Mucosa of gallbladder (tissue), 1 donor: ENCODE measurements at regions not wholly inside any gene's neighbourhood (a gene's known extent, or its start where the extent isn't known, plus 50 kb on each side); places are given as distances from the start of the nearest gene placed in this dataset.
"Not testable (repeated sequence)": the region's sequence is repeated elsewhere in the genome, so short reads cannot be mapped to it uniquely, and the experiment has no call there.

Experiments used
- DNase-seq: peaks from one replicate; pipeline ENCODE4 v3.0.0-alpha.2; 2020; ENCODE audit warnings: low spot score
- donor health status: DM: no; HTN: no; CAD: no.

DNA sequence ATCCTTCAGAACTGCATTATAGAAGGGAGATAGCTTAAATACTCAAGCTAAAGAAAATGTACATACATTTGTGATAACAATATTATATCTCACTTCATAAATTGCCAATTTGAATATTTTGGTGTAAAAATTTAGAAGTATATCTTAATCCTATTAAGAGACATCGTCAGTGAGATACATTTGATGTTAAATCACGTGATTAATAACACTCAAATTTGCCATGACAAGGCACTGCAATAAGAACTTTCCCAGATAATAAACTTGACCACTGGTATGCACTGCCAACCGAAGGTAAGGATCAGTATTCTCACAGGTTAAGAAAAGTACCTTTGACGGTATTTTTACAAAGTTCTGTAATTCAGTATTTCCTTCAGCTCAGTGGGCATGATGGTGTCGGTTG, 764.7 kb upstream of the FRG1 start:
- DNase-seq, result no peak

GRCh38 chr4:189177130-189177529, 763.5 kb upstream of the FRG1 start:
- no peak for DNase-seq

- no peak for DNase-seq
Observed at GRCh38 chr4:189178125-189178746, 762.4 kb upstream of the FRG1 start.

GRCh38 chr4:189185810-189186432, 754.8 kb upstream of the FRG1 start:
- no peak for DNase-seq

DNA sequence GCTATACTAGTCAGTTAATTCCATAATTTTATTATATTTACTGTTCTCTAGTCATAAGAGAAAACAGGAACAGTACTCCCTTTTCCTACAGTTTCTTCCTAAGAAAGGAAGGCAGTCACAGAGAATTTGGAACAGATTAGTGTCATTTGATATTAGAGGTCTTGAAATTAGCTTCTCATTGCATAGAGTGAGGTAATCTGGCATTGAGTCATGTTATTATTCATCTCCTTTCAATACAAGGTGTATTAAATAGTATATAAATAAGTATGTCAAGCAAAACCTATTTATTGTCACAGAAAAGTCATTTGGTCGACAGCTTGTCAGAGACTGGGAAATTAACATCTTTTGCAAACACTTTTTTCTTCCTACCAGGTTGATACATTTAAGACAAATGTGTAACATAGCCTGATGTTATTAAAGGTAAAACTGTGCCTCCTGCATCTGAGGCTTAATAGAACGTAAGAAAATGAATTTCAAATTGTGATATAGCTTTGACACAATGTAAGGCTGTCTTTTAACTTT, 753.1 kb upstream of the FRG1 start:
- no peak for DNase-seq

- DNase-seq, result no peak
Observed at GRCh38 chr4:189198624-189199023, 742.0 kb upstream of the FRG1 start.

- DNase-seq, result no peak
Observed at GRCh38 chr4:189200353-189200752, 740.3 kb upstream of the FRG1 start.

- DNase-seq, result peak; percentile 49
Observed at GRCh38 chr4:189202182-189202868, 738.3 kb upstream of the FRG1 start.

GRCh38 chr4:189202869-189203271, 737.8 kb upstream of the FRG1 start:
- no peak for DNase-seq

DNA sequence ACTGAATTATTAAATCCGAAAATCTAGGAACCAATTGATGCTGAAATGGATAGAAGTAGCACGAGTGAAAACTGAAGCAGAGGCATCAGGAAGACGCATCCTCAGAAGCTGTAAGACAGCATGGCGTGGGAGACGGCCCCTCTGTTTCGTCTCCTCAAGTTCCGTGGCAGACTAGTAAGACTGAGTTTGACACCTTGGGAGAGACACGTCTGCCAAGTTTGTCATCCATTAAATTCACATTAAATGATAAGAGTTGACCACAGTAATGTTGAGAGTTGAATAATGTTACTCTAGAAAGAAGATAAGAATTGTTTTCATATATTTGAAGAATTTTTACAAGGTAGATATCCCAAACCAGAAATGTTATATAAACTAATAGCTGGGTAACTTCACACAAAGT, 736.1 kb upstream of the FRG1 start:
- DNase-seq, result no peak

GRCh38 chr4:189206953-189207352, 733.7 kb upstream of the FRG1 start:
- DNase-seq, result no peak

GRCh38 chr4:189207872-189208271, 732.8 kb upstream of the FRG1 start:
- no peak for DNase-seq

DNA sequence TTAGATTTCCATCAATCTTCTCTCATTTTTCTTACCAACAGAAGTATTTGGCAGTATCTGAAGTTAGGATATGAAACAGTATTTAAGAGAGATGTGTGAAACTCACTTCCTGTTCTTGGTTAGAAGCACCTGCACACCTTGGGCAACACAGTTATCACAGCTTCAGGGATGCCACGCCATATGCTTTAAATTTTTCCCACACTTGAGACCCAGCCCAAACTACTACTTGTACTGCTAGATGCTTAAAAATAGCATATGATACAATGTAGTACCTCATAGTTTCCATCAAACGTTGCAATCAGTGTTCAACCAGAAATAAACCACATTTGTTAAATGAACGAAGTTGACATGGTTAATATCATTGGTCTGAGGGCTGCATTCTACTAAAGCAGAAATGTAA, 725.1 kb upstream of the FRG1 start:
- no peak for DNase-seq

- DNase-seq, result peak; percentile 51
Observed at GRCh38 chr4:189221691-189222090, 719.0 kb upstream of the FRG1 start.

GRCh38 chr4:189228726-189229125, 711.9 kb upstream of the FRG1 start:
- no peak for DNase-seq

DNA sequence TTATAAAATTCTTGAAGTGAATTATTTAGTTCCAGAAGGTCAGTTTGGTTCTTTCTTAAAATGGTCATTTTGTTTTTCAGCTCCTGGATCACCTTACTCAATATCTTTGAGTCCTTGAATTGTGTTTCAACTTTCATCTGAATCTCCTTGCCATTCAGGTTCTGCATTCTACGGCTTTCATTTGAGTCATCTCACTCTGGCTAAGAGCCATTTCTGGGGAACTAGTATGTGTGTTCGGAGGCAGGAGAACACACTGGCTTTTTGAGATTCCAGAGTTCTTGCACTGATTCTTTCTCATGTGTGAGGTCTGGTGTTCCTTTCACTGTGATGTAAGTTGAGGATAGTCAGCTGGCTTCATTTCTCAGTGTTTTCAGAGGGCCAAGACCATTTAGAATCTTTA, 708.4 kb upstream of the FRG1 start:
- no peak for DNase-seq

- not testable (repeated sequence) for DNase-seq
Observed at GRCh38 chr4:189233754-189234153, 706.9 kb upstream of the FRG1 start.

- not testable (repeated sequence) for DNase-seq
Observed at GRCh38 chr4:189234948-189235347, 705.7 kb upstream of the FRG1 start.

DNA sequence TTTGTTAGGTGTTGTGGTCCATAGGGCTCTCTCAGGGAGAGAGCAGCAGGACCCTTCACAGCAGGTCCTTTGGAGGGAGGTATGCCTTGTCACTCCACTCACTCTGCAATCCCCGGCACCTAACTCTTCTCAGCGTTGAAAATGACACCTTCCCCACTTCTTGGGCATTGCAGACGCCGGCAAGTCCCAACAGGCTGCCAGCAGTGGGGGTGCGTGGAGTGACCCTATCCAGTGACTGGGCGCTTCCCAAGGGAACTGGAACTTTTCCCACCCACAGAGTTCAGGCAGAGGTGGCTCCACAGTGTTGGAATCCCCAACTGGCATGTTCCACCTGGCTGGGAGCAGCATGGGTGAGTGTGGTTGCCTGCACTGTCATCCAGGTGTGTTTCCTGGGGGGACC, 705.1 kb upstream of the FRG1 start:
- no peak for DNase-seq

GRCh38 chr4:189236321-189236720, 704.4 kb upstream of the FRG1 start:
- DNase-seq, result not testable (repeated sequence)

DNA sequence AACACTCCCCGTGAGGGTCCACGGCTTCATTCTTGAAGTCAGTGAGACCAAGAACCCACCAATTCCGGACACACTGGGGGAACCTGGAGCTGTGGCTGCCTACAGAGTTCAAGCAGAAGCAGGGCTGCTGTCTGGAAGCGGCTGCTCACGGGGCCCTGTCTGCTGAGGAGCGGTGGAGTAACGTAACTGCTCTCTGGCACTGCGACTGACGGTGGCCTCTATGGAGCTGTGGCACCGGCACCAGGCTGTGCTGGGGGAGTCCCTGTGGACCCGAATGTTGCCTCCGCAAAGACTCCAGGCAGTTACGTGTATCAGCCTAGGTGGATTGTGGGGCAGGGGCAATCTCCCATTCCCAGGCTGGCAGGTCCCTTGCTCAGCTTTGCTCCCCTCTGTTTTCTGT, 703.3 kb upstream of the FRG1 start:
- no peak for DNase-seq

DNA sequence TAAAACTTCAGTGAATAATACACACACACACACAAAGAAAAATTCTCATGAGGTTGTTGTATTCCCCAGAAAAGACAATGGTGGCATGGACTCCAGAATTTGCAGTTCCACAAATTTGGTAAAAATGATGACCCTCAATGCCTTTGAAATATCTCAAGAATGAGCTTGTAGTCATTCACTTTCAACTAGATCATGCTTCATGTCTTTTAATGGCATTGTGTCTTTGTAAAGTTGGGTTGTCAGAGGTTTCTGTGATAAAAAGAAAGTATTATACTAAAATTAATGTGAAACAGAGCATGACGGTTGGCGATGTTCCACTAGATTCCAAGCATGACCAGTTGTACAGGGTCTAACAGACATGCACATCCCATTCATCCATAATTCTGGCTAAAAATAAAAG, 685.0 kb upstream of the FRG1 start:
- no peak for DNase-seq

- no peak for DNase-seq
Observed at GRCh38 chr4:189261475-189261874, 679.2 kb upstream of the FRG1 start.
